Left hindlimb (tissue), 1 donor: ENCODE measurements at regions not wholly inside any gene's neighbourhood (a gene's known extent, or its start where the extent isn't known, plus 50 kb on each side); places are given as distances from the start of the nearest gene placed in this dataset.

Experiments
- DNase-seq: peaks from one replicate; pipeline ENCODE4 v3.0.0-alpha.2; 2018

DNA sequence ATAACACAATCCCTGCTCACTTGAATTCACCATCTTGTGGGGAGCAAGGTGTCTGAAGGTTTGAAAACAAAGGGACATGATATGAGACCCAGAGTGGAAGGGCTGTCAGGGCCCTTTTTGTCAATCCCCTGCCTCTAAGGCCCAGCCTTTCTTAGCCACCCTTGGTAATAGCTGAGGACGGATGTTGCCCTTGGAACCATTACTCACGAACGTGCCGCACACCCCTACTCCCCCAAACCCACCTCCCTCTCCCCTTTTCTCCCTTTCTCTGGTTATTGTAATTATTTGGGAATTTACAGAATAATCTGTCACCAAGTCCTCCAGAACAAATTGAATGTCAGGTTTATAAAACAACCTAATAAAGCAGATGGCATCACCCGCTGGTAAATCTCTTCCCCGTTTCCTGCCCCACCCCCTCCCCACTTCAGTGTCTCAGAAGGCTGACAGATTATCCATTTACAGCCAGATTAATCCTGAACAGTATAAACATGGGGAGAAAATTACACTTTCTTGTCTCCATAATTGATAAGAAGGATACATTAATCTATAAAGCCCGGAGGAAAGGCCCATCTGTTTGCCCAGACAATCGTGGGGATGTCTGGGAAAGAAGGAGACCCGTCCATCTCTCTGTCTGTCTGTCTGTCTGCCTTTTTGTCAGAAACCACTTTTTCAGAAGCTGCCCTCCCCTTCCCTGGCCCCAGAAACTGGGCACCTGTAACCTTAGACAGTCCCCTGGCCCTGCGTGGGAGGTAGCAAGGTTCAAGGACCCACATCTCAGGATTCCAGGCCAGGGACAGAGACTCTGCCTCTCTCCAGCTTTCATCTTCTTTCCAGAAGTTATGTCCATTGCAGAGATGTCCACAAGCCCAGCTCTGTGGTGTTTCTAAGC lies 60.6 kb upstream of the CD34 start:
- no peak for DNase-seq

DNA sequence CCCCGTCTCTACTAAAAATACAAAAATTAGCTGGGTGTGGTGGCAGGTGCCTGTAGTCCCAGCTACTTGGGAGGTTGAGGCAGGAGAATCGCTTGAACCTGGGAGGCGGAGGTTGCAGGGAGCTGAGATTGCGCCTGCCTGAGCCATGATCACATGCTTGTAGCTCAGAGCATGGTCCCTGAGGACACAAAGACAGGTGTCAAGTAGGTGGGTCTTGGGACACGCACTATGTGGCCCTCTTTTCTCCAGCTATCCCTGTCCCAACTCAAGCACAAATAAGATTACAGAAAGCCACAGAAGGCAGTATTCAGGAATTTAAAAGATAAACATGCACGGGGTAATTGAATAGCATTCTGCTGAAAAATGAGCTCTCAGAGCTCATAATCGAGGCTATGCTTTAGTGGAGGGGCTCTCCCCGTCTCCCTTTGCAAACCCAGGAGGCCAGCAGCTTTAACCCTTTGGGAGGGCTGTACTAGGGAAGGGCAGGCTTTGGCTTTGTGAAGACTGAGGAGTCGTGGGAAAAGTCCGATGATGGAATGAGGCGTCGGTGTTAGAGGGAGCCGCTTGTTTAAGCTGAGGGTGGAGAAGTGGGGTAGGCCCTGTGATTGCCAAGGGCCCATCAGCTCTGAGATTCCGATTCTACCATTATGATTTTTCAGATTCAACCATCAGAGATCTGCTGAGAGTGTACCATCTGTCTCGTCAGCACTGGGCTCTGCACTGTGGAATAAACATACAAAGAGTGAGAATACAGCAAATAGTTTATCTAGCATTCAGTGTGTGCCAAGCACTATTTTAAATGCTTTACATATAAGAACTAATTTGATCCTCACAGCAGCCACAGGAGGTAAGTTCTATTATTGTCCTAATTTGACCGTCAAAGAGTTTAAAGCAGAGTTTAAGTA lies 59.7 kb upstream of the CD34 start:
- DNase-seq, result no peak

DNA sequence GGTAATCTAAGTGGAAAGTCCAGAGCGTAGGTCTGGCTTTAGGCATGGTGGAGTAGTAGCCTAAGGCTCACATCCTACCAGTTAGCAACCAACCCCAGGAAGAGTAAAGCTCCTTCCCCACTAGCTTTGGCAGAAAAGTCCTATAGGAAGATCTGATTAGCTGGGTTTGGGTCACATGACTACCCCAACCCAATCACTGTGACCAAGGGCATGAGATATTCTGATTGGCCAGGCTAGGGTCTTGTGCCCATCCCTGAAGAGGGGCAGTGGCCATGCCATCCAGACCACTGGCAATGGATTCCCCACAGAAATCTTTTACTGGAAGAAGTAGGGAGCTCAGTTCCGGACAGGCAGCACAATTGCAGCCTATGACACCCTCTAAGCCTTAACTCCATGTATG lies 58.6 kb upstream of the CD34 start:
- no peak for DNase-seq

DNA sequence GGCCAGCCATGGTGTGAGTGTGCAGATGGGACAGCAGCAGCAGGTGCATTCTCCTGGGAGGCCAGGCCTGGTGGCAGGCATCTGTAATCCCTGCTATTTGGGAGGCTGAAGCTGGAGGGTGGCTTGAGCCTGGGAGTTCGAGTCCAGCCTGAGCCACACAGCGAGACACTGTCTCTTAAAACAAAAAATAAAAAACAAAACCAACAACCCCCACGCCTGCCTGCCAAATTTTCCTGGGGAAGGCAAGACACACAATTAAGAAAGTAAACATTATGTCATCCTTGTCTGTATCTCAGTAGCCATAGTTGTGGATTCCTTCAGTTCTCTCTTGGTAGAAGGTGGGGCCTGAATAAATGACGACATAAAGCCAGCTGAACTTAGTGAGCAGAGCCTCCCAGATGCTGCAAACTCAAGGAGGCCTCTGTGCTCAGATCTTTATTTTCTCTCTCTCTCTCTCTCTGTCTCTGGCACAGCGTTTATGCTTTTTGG lies 57.6 kb upstream of the CD34 start:
- DNase-seq, result no peak

DNA sequence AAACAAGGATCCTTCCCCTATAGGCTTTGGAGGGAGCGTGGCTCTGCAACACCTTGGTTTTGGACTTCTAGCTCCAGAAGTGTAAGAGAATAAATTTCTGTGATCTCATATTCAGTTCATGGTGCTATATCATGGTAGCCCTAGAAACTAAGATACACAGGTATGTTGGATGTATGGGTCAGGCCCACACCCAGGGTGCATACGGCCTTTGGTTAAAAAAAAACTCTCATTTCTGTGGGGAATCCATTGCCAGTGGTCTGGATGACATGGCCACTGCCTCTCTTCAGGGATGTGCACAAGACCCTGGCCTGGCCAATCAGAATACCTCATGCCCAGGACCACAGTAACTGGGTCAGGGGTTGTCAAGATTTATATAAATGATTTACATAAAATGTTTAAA lies 56.8 kb upstream of the CD34 start:
- DNase-seq, result no peak

DNA sequence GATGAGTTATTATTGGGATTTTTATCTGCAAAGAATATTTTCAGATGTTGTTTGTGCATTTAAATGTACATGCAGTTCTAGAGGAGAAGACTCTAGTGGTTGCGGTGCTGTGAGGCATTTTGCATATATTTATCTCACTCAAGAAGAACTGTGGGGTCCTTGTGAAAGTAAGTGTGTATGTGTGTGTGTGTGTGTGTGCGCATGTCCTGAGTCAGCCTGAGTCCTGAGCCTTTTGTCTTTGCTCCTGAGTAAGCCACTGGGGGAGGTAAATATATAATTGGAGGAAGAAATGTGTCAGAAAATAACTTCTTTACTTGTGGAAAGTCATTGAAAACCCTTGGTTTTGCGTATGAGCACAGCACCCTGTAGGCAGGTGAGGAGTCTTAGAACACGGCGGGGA lies 55.6 kb upstream of the CD34 start:
- no peak for DNase-seq

DNA sequence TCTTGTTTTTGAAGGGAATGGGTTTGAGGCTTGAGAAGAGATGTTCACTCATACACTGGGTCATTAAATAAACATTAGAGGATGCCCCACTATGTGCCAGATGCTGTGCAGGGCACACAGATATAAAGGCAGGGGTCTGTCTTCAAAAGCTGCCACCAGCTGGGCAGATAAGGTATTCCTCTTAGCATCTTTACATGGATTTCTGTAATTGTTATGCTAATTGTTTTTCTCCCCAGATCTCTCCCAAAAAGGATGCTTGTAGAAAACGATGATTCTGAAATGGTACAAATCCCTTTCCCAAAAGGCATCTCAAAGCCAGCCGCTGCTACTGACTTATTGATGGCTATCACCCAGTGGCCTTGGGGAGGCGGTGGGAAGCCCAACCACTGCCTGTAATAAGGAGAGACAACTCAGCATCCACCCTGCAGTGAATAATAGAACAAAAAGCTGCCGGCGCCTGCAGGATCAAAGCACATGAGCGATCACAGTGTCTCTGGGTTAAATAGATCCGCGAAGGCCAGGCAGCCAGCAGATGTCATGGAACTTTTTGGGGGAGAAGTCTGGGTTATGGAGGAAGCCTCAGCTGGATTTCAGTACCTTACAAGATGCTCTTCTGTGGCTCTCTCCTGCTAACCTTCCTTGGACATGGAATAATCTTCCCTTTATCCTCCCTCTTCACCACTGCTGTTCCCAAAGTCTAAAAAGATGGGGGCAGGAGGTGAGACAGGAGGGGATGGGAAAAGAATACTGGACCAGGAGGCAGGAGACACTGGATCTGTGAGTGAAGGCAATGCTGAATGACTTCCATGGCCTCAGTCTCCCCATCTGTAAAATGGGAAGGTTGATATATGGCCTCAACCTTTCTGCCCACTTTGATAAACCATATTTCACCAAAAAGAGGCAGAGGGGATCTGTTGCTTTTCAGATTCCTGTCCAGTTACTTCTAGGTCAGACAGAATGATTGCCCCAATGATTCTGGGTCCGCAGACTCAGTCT lies 54.8 kb upstream of the CD34 start:
- DNase-seq, result no peak

DNA sequence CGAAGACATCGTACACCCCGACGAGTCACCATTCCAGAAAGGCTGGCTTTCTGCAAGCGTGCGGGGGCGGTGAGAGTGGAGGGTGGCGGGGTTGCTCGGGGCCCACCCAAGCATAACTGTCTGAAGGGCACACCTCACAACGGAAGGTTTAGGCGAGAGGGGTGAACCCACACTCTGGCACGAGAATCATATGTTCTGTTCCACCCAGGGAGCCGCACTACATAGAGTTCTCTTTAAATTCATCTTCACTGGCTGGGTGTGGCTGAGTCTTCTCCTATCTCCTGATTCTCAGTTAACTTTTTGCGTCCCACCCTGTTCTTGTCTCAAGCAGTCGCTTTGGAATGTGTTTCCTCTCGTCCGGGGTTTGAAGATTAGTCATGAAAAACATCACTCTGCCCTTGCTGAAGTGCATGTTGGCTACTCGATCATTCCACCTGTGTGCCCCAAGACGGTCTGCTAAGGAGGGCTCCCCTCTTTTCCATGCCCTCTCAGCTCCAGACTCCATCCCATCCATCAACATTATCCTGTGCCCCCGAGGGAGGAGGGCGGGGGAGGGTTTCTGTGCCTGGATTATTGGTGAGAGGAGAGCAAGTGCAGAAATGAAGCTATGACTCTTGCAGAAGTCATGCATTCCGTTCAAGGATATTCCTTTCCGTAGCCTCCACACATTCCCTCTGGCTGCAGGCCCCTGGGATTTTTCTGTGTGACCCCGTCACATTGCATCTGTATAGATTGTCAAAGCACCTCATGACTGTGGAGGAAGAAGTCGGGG lies 53.5 kb upstream of the CD34 start:
- DNase-seq, result no peak

DNA sequence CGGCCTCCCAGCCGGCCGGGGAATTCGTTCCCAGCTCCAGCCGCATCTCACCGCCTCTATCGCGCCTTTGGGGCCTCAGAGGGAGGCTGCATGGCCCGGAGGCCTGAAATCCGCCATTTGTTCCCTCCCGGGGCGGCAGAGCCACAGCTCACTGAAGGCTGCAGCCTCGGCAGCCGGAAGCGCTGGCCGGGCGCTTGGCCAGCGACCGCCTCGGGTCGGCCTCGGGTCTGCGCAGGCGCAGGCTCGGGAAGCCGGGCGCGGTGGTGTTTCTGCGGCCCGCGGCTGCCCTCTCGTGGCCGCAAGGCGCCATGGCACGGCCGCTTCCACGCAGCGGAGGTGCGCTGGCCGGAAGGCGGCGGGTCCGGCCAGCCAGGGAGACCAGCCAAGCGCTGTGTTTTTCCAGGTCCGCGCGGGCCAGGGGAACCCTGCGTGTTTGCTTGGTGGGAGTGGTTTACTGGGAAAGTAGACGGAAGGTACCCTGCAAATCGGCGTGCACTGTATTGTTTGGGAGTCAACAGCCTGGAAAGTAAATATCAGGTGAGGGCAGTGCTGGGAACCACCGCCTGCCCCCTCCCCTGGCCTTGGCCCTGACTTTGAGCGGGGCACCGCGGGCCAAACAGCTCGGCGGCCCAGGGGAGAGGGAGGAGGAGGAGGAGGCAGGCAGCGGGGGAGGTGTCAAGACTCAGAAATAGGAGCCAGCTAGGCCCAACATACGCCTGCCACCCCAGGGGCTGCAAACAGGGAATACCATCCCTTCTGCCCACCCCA lies 52.7 kb upstream of the CD34 start:
- peak; percentile 93 for DNase-seq

DNA sequence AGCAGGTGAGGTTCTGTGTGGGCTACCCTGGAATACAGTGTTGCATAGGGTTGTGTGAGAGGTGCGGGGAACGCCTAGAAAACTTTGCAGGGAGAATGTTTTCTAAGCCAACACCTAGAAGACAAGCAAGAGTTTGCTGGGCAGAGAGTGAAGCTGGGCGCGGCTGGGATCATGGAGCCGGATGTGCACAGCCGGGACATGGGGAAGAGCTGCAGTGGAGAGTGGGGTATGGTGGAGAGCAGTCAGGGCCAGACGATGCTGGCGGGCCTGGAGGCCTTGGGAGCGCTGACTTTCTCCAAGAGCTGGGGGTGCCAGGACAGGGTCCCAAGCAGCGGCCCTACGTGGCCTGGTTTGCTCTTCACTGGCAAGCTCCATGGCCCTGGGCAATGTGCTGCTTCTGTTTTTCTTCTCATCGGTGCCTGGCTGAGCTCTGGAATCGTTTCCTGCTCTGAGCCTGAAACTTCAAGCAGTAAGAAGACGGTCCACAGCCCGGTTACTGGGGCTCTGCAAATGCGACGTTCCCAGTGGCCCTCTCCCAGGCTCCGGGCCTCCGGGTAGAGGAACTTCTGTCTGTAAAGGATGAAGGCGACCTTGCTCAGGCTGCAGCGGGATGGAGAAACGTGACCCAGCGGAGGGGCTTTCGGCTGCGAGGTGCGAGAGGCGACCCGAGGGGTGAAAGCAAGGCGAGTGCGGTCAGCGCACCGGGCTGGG lies 51.9 kb upstream of the CD34 start:
- DNase-seq, result peak; percentile 70
